ENCODE measurements at regions not wholly inside any gene's neighbourhood (a gene's known extent, or its start where the extent isn't known, plus 50 kb on each side); places are given as distances from the start of the nearest gene placed in this dataset.

GRCh38 chr1:222399197-222399596 lies 148.7 kb downstream of the HHIPL2 start:
- CTCF ChIA-PET: no interaction called here

More at GRCh38 chr1:222399197-222399596, 148.7 kb downstream of the HHIPL2 start:
- Histone ChIP-seq H3K27ac (ENCODE audit: low read depth, low read length) (no peak overlapping the region), H3K4me1 (ENCODE audit: control insufficient read depth in 1 of 2, insufficient read depth in 2 of 2, low read length in 2 of 2) (no peaks in the 10 kb centered on the region), H2AFZ (ENCODE audit: low read depth, low read length, poor library complexity, severe bottlenecking) (no peak overlapping the region), H4K20me1 (ENCODE audit: insufficient read depth) (no peaks in the 10 kb centered on the region), H3K36me3 (ENCODE audit: control insufficient read depth in 1 of 2, insufficient read depth in 2 of 2, low read length in 2 of 2) (no peaks in the 10 kb centered on the region), H3K27me3 (ENCODE audit: insufficient read depth, low read length) (0 out of 2 replicates have a peak, but pooled peaks cover 15% of the 10 kb centered on the region), H3K9ac (ENCODE audit: low read length) (no peak overlapping the region), H3K9me3 (ENCODE audit: control insufficient read depth in 1 of 2, insufficient read depth in 1 of 2, low read depth in 1 of 2, low read length in 2 of 2) (no peaks in the 10 kb centered on the region), H3K79me2 (ENCODE audit: insufficient read depth, low read length) (no peaks in the 10 kb centered on the region), H3K4me3 (replicated peaks in 1 of 2; ENCODE audit: low read depth in 1 of 2, low read length in 2 of 2) (no peak overlapping the region), H3K9me2 (ENCODE audit: insufficient read depth) (no peaks in the 10 kb centered on the region), H3K4me2 (ENCODE audit: low read length) (no peak overlapping the region)
- ChIA-PET POLR2A (no interaction called here), RAD21 (ENCODE audit: low non-redundant PET in 1 of 2, low total read pairs in 2 of 2, uncharacterized antibody in 2 of 2, unreplicated experiment in 2 of 2) (no interaction called here)
- TF ChIP-seq CEBPB (IDR thresholded peaks at IDR 0.05; ENCODE audit: low read depth): no peak
- TF ChIP-seq ZNF274 (IDR thresholded peaks at IDR 0.05; ENCODE audit: low read depth, low read length): no peak
- no peak for TF ChIP-seq POLR2AphosphoS5 (IDR thresholded peaks at IDR 0.05; ENCODE audit: low read depth, low read length)
- no peak for TF ChIP-seq FOSL1 (IDR thresholded peaks at IDR 0.05; ENCODE audit: low read depth)
- TF ChIP-seq, protein P1, sequence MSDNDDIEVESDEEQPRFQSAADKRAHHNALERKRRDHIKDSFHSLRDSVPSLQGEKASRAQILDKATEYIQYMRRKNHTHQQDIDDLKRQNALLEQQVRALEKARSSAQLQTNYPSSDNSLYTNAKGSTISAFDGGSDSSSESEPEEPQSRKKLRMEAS (IDR thresholded peaks at IDR 0.05): no peak
- no peak for TF ChIP-seq EZH2 (IDR thresholded peaks at IDR 0.05)
- TF ChIP-seq ELF1 (IDR thresholded peaks at IDR 0.05; ENCODE audit: borderline replicate concordance, low read depth): no peak
- no peak for TF ChIP-seq JUND (IDR thresholded peaks at IDR 0.05)
- TF ChIP-seq, protein P2, sequence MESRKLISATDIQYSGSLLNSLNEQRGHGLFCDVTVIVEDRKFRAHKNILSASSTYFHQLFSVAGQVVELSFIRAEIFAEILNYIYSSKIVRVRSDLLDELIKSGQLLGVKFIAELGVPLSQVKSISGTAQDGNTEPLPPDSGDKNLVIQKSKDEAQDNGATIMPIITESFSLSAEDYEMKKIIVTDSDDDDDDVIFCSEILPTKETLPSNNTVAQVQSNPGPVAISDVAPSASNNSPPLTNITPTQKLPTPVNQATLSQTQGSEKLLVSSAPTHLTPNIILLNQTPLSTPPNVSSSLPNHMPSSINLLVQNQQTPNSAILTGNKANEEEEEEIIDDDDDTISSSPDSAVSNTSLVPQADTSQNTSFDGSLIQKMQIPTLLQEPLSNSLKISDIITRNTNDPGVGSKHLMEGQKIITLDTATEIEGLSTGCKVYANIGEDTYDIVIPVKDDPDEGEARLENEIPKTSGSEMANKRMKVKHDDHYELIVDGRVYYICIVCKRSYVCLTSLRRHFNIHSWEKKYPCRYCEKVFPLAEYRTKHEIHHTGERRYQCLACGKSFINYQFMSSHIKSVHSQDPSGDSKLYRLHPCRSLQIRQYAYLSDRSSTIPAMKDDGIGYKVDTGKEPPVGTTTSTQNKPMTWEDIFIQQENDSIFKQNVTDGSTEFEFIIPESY (IDR thresholded peaks at IDR 0.05; ENCODE audit: extremely low read depth, insufficient replicate concordance, low read length): no peak
- no peak for TF ChIP-seq CTCF (IDR thresholded peaks at IDR 0.05 in 2 of 3, conservative IDR thresholded peaks at IDR 0.05 in 1 of 3; ENCODE audit: borderline replicate concordance in 1 of 3, insufficient read depth in 1 of 3, low read depth in 2 of 3, low read length in 2 of 3)
- no peak for TF ChIP-seq ATF3 (IDR thresholded peaks at IDR 0.05)
- no peak for TF ChIP-seq SP1 (IDR thresholded peaks at IDR 0.05; ENCODE audit: low read depth)
- no peak for TF ChIP-seq YY1 (IDR thresholded peaks at IDR 0.05; ENCODE audit: extremely low read depth, insufficient replicate concordance, low read depth, low read length)
- no peak for TF ChIP-seq EZH2phosphoT487 (IDR thresholded peaks at IDR 0.05; ENCODE audit: borderline replicate concordance)
- no peak for TF ChIP-seq ZFX (IDR thresholded peaks at IDR 0.05)
- no peak for TF ChIP-seq CBX3 (IDR thresholded peaks at IDR 0.05; ENCODE audit: low read depth)
- no peak for TF ChIP-seq SRF (IDR thresholded peaks at IDR 0.05; ENCODE audit: low read depth)
- ATAC-seq (no peak), DNase-seq (ENCODE audit: low read depth, low spot score) (no peak)
- no TSS peak for BruUV-seq (replicated peaks)
- intact Hi-C loops (cut with micrococcal nuclease): no loop called here

All from HCT116 (cell line).